GM18508 (cell line): ENCODE measurements at regions not wholly inside any gene's neighbourhood (a gene's known extent, or its start where the extent isn't known, plus 50 kb on each side); places are given as distances from the start of the nearest gene placed in this dataset.
"Not testable (repeated sequence)": the region's sequence is repeated elsewhere in the genome, so short reads cannot be mapped to it uniquely, and the experiment has no call there.

Experiments used
- ATAC-seq: cut with Tn5 transposase; IDR thresholded peaks from one replicate; pipeline ENCODE4 v1.9.1; 2021; ENCODE audit warnings: moderate number of reproducible peaks; ENCODE audit not compliant: insufficient read depth, unreplicated experiment

- ATAC-seq: no peak
Measured at GRCh38 chr4:189513421-189513820, 427.3 kb upstream of the FRG1 start.

- no peak for ATAC-seq
Measured at GRCh38 chr4:189514209-189514608, 426.5 kb upstream of the FRG1 start.

GRCh38 chr4:189516902-189517301 is 423.8 kb upstream of the FRG1 start:
- no peak for ATAC-seq

GRCh38 chr4:189519186-189519585 is 421.5 kb upstream of the FRG1 start:
- ATAC-seq: no peak

- no peak for ATAC-seq
Measured at GRCh38 chr4:189525304-189525703, 415.4 kb upstream of the FRG1 start.

- no peak for ATAC-seq
Measured at GRCh38 chr4:189530848-189531247, 409.8 kb upstream of the FRG1 start.

- ATAC-seq: no peak
Measured at GRCh38 chr4:189533603-189534002, 407.1 kb upstream of the FRG1 start.

- no peak for ATAC-seq
Measured at GRCh38 chr4:189547559-189547958, 393.1 kb upstream of the FRG1 start.

GRCh38 chr4:189548484-189549125 is 392.1 kb upstream of the FRG1 start:
- no peak for ATAC-seq

- not testable (repeated sequence) for ATAC-seq
Measured at GRCh38 chr4:189551931-189552670, 388.6 kb upstream of the FRG1 start.

- not testable (repeated sequence) for ATAC-seq
Measured at GRCh38 chr4:189560605-189561004, 380.1 kb upstream of the FRG1 start.

GRCh38 chr4:189563751-189564150 is 376.9 kb upstream of the FRG1 start:
- ATAC-seq: not testable (repeated sequence)

- not testable (repeated sequence) for ATAC-seq
Measured at GRCh38 chr4:189566271-189566670, 374.4 kb upstream of the FRG1 start.

- not testable (repeated sequence) for ATAC-seq
Measured at GRCh38 chr4:189566900-189567299, 373.8 kb upstream of the FRG1 start.

- not testable (repeated sequence) for ATAC-seq
Measured at GRCh38 chr4:189579645-189580044, 361.0 kb upstream of the FRG1 start.

GRCh38 chr4:189586908-189587632 is 353.6 kb upstream of the FRG1 start:
- not testable (repeated sequence) for ATAC-seq

GRCh38 chr4:189589201-189589600 is 351.5 kb upstream of the FRG1 start:
- not testable (repeated sequence) for ATAC-seq

GRCh38 chr4:189592890-189593289 is 347.8 kb upstream of the FRG1 start:
- no peak for ATAC-seq

- no peak for ATAC-seq
Measured at GRCh38 chr4:189597341-189597740, 343.3 kb upstream of the FRG1 start.

GRCh38 chr4:189600264-189600663 is 340.4 kb upstream of the FRG1 start:
- ATAC-seq: no peak

- no peak for ATAC-seq
Measured at GRCh38 chr4:189600718-189601435, 339.8 kb upstream of the FRG1 start.
